ENCODE measurements at regions not wholly inside any gene's neighbourhood (a gene's known extent, or its start where the extent isn't known, plus 50 kb on each side); places are given as distances from the start of the nearest gene placed in this dataset.
"Not testable (repeated sequence)": the region's sequence is repeated elsewhere in the genome, so short reads cannot be mapped to it uniquely, and the experiment has no call there.

DNA sequence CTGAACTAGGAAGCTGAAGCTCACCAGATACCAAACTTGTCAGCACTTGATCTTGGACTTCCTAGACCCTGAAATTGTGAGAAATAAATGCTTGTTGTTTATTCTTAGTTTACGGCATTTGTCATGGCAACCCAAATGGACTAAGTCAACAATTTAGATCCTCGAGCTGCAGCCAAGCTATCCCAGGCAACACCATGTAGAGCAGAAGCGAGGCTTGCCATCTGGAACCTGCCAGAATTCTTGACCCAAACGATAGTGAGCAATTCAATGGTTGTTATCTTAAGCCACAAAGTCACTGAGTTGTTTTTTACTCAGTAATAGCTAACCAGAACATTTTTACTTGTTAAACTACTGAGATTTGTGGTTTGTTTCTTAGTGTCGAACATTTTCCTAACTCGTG lies 458.5 kb upstream of the FLRT2 start:
- CTCF ChIA-PET = no interaction called here
- H3K4me1 Mint-ChIP-seq = no peaks in the 10 kb centered on the region
- DNase-seq = no peak
- H3K36me3 Mint-ChIP-seq = no peaks in the 10 kb centered on the region
- no peak overlapping the region for H3K27ac Mint-ChIP-seq
- no peaks in the 10 kb centered on the region for H3K27me3 Mint-ChIP-seq
- H3K4me3 Mint-ChIP-seq = no peak overlapping the region
- ATAC-seq = no peak
- H3K9me3 Mint-ChIP-seq (ENCODE audit: low read depth) = peaks cover 4% of the 10 kb centered on the region

DNA sequence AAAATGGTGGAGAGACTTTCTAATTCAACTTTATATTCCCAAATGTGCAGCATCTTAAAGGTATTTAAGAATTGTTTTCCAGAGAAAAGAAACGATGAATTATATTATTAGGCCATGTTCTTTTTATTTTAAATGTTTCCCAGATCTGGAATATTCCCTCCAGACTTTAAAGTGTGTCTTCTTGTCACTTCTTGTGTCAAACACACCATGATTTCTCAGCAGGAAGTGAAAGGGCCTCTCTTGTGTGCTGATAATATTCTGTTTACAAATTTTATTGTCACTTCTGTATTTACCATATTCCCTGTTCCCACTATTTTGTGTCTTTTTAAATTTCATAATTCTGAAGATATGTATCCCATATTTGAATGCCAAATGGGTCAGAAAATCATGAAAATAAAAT lies 455.0 kb upstream of the FLRT2 start:
- Mint-ChIP-seq H3K4me3 (no peak overlapping the region), H3K4me1 (no peaks in the 10 kb centered on the region), H3K9me3 (ENCODE audit: low read depth) (peaks cover 6% of the 10 kb centered on the region), H3K27ac (no peak overlapping the region), H3K36me3 (no peaks in the 10 kb centered on the region), H3K27me3 (no peaks in the 10 kb centered on the region)
- no peak for ATAC-seq
- CTCF ChIA-PET = no interaction called here
- DNase-seq = no peak

DNA sequence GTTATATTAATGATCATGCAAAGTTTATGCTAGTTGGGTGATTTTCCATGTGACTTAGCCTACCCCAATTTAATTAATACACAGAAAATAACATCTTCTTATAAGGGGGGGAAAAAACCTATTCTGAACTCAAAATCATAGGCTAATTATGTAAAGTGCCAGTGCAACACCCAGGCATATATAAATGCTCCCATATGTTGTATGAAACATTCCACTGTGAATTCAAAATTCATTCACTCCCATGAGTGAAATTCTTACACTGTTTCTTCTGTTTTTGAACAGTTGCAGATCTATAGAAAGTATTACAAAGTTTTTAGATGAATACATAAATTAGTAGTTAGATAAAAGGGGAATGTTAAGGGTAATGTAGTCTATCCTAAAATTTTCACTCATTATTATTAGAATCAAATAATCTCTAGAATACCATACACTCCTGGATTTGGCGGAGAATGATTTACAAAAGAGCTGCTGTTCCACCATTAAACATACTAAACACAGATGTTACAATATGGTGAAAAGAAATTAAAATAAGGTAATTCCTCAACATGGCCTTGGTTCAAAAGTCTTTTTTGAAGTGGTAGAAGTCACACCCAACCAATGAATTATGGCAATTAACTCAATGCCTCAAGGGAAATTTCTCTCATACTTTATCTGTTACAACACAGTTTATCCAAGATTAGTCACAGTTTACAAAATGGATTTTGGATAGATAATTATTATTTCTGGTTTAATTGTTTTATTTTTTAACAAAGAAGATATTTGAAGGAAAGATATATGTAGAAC lies 454.1 kb upstream of the FLRT2 start:
- CTCF ChIA-PET = no interaction called here
- Mint-ChIP-seq H3K27me3 (no peaks in the 10 kb centered on the region), H3K9me3 (ENCODE audit: low read depth) (peaks cover 6% of the 10 kb centered on the region), H3K4me1 (no peaks in the 10 kb centered on the region), H3K36me3 (no peaks in the 10 kb centered on the region), H3K4me3 (no peak overlapping the region), H3K27ac (no peak overlapping the region)
- DNase-seq (no peak), ATAC-seq (no peak)

DNA sequence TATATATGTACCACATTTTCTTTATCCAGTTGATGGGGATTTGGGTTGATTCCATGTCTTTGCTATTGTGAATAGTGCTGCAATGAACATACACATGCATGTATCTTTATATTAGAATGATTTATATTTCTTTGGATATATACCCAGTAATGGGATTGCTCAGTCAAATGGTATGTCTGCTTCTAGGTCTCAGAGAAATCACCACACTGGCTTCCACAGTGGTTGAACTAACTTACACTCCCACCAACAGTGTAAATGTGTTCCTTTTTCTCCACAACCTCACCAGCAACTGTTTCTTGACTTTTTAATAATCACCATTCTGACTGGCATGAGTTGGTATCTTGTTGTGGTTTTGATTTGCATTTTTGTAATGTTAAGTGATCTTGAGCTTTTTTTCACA lies 452.2 kb upstream of the FLRT2 start:
- H3K36me3 Mint-ChIP-seq; H3K27ac Mint-ChIP-seq; H3K4me3 Mint-ChIP-seq; ATAC-seq; H3K9me3 Mint-ChIP-seq (ENCODE audit: low read depth); DNase-seq; H3K4me1 Mint-ChIP-seq; CTCF ChIA-PET; H3K27me3 Mint-ChIP-seq: not testable (repeated sequence)

DNA sequence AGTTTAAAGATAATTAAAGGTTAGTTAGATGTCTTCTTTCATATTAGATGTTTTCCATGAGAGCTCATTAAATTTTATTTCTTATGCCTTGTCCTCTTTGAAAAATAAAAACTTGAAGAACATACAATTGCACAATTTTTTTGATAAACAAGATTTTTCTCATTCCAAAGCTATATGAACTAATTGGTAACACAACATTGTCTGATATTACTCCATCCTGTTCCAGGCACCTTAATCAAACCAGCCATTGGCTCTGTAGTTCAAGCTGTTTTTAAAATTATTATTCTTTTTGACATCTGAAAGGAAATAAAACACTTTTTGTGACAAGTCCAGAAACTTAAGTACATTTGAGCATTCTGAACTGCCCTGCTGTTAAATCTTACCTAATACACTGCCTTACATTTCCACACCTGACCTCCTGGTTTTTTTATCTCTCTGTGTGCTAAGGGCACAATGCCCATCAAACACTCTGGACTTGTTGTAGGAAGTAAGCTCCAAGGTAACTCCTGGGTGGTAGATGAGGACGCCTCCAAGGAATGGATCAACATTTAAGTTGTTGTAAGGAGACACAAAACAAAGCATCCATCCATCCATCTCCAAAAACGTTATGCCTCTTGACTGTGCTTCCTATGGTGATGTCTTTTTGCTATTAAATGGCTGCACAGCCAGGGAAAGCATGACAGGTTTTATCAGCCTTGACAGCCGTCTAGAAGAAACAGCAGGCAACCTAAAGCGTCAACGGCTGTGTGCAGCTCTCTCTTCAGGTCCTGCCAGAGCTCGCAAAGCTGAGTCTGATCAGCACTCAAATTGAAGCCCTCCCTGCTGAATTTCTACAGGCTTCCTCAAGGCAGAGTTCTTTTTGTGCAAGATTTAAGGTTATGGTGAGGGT lies 449.9 kb upstream of the FLRT2 start:
- H3K4me1 Mint-ChIP-seq = no peaks in the 10 kb centered on the region
- DNase-seq (no peak), ATAC-seq (no peak)
- peaks cover 2% of the 10 kb centered on the region for H3K9me3 Mint-ChIP-seq (ENCODE audit: low read depth)
- H3K4me3 Mint-ChIP-seq = no peak overlapping the region
- H3K27me3 Mint-ChIP-seq = no peaks in the 10 kb centered on the region
- CTCF ChIA-PET = no interaction called here
- H3K27ac Mint-ChIP-seq = no peak overlapping the region
- no peaks in the 10 kb centered on the region for H3K36me3 Mint-ChIP-seq

DNA sequence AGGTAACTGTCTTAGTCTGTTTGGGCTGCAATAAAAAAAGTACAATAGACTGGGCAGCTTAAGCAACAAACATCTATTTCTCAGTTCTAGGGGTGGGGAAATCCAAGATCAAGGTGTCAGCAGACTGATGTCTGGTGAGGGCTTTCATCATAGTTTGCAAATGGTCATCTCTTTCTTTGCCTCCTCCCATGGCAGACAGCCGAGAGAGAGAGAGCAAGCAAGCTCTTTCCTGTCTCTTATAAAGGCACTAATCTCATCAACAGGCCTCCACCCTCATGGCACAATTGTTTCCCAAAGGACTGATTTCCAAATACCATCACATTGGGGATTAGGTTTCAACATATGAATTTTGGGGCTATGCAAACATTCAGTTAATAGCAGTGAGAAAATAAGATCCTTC lies 445.6 kb upstream of the FLRT2 start:
- CTCF ChIA-PET = no interaction called here
- H3K9me3 Mint-ChIP-seq (ENCODE audit: low read depth) = no peaks in the 10 kb centered on the region
- no peaks in the 10 kb centered on the region for H3K27me3 Mint-ChIP-seq
- no peak overlapping the region for H3K27ac Mint-ChIP-seq
- ATAC-seq (no peak), DNase-seq (no peak)
- no peak overlapping the region for H3K4me3 Mint-ChIP-seq
- no peaks in the 10 kb centered on the region for H3K4me1 Mint-ChIP-seq
- no peaks in the 10 kb centered on the region for H3K36me3 Mint-ChIP-seq

DNA sequence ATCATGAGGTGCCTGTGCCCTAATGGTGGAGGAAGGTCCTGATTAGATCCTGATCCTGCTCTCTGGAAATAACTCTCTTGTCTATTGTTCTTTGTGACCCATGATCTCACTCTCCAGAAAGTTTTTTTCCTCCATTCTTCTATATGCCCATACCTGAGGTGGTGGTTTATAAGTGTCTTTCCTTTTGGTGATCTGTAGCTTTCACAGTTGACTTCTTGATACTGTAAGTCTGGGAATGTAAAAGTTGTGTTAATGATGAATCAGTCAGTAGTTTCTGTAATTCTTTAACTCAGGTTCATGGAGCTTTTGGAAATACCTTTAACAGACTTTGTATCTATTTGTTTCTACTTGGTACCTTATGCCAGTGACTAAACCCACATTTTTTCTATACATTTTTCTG lies 444.0 kb upstream of the FLRT2 start:
- Mint-ChIP-seq H3K9me3 (ENCODE audit: low read depth) (no peaks in the 10 kb centered on the region), H3K27ac (no peak overlapping the region), H3K27me3 (no peaks in the 10 kb centered on the region), H3K36me3 (no peaks in the 10 kb centered on the region), H3K4me3 (no peak overlapping the region), H3K4me1 (no peaks in the 10 kb centered on the region)
- DNase-seq (no peak), ATAC-seq (no peak)
- CTCF ChIA-PET = interaction anchor here (0.7 kb wide), 1 partner anchor 654 kb away, joined by 6 read pairs; no protein-coding TSS in a partner anchor

DNA sequence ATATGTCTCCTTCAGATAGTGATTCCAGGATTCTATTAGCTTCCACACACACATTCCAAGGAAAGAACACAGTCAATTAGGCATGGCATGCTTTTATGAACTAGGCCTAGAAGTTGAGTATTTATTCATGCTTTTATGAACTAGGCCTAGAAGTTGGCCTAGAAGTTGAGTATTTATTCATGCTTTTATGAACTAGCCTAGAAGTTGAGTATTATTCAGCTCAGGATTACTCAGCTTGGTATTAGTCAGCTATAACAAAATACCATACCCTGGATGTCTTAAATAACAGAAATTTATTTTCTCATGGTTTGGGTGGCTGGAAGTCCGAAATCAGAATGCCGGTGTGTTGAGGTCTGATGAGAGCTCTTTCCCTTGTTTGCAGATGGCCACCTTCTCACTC lies 442.7 kb upstream of the FLRT2 start:
- H3K36me3 Mint-ChIP-seq = no peaks in the 10 kb centered on the region
- ATAC-seq (no peak), DNase-seq (no peak)
- H3K4me1 Mint-ChIP-seq = no peaks in the 10 kb centered on the region
- peaks cover 2% of the 10 kb centered on the region for H3K9me3 Mint-ChIP-seq (ENCODE audit: low read depth)
- H3K27me3 Mint-ChIP-seq = no peaks in the 10 kb centered on the region
- CTCF ChIA-PET = no interaction called here
- H3K27ac Mint-ChIP-seq = no peak overlapping the region
- H3K4me3 Mint-ChIP-seq = no peak overlapping the region

DNA sequence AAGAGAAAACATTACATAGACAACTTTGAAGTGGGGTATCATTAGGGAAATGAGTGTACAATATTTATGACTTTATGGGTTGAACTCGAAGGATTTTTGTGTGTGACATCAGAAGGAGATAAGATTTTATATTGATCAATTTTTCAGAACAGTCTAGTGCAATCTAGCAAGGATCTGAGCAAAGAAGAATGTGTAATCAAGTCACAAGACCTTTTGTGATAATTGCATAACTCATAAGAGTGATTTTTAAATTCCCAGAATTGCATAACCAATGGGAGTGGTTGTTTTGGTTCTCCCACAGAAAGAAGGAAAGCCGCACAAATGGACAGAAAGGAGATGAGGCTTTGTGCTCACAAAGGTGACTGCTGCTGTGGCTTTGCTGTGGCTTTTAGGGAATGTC lies 441.8 kb upstream of the FLRT2 start:
- Mint-ChIP-seq H3K27me3 (no peaks in the 10 kb centered on the region), H3K9me3 (ENCODE audit: low read depth) (peaks cover 2% of the 10 kb centered on the region), H3K4me3 (no peak overlapping the region), H3K4me1 (no peaks in the 10 kb centered on the region), H3K36me3 (no peaks in the 10 kb centered on the region), H3K27ac (no peak overlapping the region)
- ATAC-seq (no peak), DNase-seq (no peak)
- CTCF ChIA-PET = no interaction called here

DNA sequence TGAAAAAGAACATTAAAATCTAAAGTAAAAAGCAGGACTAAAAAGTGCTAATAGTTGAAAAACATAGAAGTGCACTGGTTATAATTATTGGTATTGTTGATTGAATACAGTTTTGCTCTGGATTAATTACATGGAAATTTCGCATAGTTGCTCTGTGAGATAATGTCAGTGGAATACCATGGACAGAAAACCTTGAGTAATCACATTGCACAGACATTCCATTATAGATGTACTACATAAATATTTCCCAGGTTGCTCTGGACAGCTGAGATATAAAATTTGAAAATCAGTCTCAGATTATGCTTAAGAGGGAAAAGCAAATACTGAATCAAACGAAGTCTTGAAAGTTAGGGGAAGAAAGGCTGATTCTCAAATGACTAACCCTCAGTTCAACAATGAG lies 439.3 kb upstream of the FLRT2 start:
- H3K4me3 Mint-ChIP-seq = no peak overlapping the region
- H3K9me3 Mint-ChIP-seq (ENCODE audit: low read depth) = peaks cover 2% of the 10 kb centered on the region
- no peaks in the 10 kb centered on the region for H3K4me1 Mint-ChIP-seq
- H3K27ac Mint-ChIP-seq = no peak overlapping the region
- ATAC-seq = no peak
- no peaks in the 10 kb centered on the region for H3K27me3 Mint-ChIP-seq
- CTCF ChIA-PET = no interaction called here
- H3K36me3 Mint-ChIP-seq = no peaks in the 10 kb centered on the region
- DNase-seq = no peak

DNA sequence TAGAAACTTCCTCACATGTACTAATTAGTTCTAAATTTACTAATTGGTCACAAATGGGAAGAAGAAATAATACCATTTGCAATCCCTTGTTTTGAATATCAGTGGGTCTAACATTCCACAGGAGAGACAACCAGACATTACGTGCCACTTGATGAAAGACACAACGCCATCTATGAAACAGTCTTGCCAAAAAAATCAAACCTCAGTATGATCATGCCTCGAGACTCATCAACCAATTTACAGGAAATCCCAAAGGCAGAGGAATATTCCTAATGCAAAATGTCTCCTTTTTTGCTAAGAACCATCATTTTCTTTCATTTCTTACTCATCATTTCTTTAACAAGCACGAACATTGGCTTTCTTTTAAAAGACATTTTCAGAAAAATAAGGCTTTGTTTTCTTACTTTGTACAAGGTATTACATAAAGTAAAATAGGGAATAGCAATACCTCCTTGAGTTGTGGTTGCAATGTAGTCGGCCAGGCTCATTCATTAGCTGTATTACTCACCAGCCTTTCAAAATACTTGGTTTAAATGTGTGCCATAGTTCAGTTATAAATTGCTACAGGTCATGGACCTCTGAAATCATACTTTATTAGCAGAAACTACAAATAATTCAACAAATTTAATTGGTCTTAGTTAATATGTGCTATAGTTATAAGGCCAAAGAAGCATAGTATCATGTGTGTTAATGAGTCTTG lies 436.2 kb upstream of the FLRT2 start:
- Mint-ChIP-seq H3K4me1 (no peaks in the 10 kb centered on the region), H3K9me3 (ENCODE audit: low read depth) (peaks cover 2% of the 10 kb centered on the region)
- no peak for ATAC-seq

DNA sequence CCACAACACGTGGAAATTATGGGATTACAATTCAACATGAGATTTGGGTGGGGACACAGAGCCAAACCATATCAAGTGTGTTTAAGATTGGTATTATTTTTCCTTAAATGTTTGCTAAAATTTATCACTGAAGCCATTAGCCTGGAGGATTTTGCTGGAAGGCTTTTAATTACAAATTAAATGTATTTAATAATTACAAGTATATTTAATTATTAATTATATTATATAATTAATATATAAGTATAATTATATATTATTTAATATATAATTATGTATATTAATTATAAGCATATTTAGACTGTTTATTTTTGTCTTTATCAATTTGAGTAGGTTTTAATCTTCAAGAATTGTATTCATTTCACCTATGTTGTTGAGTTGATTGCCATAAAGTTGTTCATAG lies 427.4 kb upstream of the FLRT2 start:
- peaks cover 2% of the 10 kb centered on the region for H3K9me3 Mint-ChIP-seq (ENCODE audit: low read depth)
- CTCF ChIA-PET = no interaction called here
- no peak for DNase-seq
- H3K27me3 Mint-ChIP-seq = no peaks in the 10 kb centered on the region
- no peak for ATAC-seq
- H3K4me1 Mint-ChIP-seq = no peaks in the 10 kb centered on the region
- no peak overlapping the region for H3K27ac Mint-ChIP-seq
- H3K36me3 Mint-ChIP-seq = no peaks in the 10 kb centered on the region
- no peak overlapping the region for H3K4me3 Mint-ChIP-seq

More for the DNA sequence above, 436.2 kb upstream of the FLRT2 start:
- Mint-ChIP-seq H3K27me3 (no peaks in the 10 kb centered on the region), H3K36me3 (no peaks in the 10 kb centered on the region), H3K27ac (no peak overlapping the region), H3K4me3 (no peak overlapping the region)
- CTCF ChIA-PET = no interaction called here
- DNase-seq = no peak

DNA sequence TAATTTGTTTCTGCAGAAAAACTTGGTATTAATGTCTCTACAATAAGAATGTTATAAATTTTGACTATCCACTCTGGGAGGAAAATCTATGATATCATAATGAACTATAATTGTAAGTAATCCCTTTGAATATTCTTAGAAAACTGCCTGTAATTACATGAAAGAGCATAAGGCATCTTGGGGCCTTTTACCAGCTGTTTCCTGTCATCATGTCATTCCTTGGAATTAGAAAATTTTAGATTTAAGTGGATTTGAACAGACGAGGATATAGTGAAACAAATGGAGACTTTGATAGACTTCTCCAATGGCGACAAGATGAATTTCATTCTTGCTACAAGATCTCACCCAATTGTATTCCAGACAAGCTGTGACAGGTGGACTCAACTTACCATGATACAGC lies 423.4 kb upstream of the FLRT2 start:
- H3K27me3 Mint-ChIP-seq = no peaks in the 10 kb centered on the region
- no peak overlapping the region for H3K27ac Mint-ChIP-seq
- H3K4me3 Mint-ChIP-seq = no peak overlapping the region
- DNase-seq (no peak), ATAC-seq (no peak)
- no peaks in the 10 kb centered on the region for H3K36me3 Mint-ChIP-seq
- no peaks in the 10 kb centered on the region for H3K4me1 Mint-ChIP-seq
- H3K9me3 Mint-ChIP-seq (ENCODE audit: low read depth) = peaks cover 2% of the 10 kb centered on the region
- CTCF ChIA-PET = no interaction called here

DNA sequence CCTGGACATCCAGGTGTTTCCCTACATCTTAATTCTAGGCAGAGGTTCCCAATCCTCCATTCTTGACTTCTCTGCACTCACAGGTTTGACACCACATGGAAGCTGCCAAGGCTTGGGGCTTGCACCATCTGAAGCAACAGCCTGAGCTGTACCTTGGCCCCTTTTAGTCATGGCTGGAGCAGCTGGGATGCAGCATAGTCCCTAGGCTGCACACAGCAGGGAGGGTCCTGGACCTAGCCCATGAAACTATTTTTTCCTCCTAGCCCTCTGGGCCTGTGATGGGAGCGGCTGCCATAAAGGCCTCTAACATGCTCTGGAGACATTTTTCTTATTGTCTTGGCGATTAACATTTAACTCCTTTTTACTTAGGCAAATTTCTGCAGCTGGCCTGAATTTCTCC lies 417.2 kb upstream of the FLRT2 start:
- H3K36me3 Mint-ChIP-seq = no peaks in the 10 kb centered on the region
- ATAC-seq (no peak), DNase-seq (no peak)
- peaks cover 12% of the 10 kb centered on the region for H3K9me3 Mint-ChIP-seq (ENCODE audit: low read depth)
- no peak overlapping the region for H3K27ac Mint-ChIP-seq
- no peak overlapping the region for H3K4me3 Mint-ChIP-seq
- CTCF ChIA-PET = no interaction called here
- no peaks in the 10 kb centered on the region for H3K27me3 Mint-ChIP-seq
- no peaks in the 10 kb centered on the region for H3K4me1 Mint-ChIP-seq

Data from activated CD8-positive, alpha-beta memory T cell treated with anti-CD3 and anti-CD28 coated beads, Interleukin-2, amount 10 ng/mL, durations not matched to agents 7 days and 5 days (primary cell).